Adipocyte (in vitro differentiated cells): ENCODE measurements at regions not wholly inside any gene's neighbourhood (a gene's known extent, or its start where the extent isn't known, plus 50 kb on each side); places are given as distances from the start of the nearest gene placed in this dataset.

Source experiments
- DNase-seq: peaks from one replicate; pipeline ENCODE4 v3.0.0-alpha.2; 2015; ENCODE audit warnings: low read depth
- H3K27me3 ChIP-seq: replicated peaks from 2 replicates; pipeline ENCODE4 v1.7.0; 2013; ENCODE audit warnings: mild to moderate bottlenecking, low read length, moderate library complexity; ENCODE audit not compliant: control insufficient read depth, insufficient read depth
- H3K36me3 ChIP-seq: 2 replicates; pipeline ENCODE4 v1.7.0; 2013; ENCODE audit warnings: low read length, mild to moderate bottlenecking, moderate library complexity; ENCODE audit not compliant: control insufficient read depth, insufficient read depth, severe bottlenecking
- H3K4me1 ChIP-seq: 2 replicates; pipeline ENCODE4 v1.7.0; 2013; ENCODE audit warnings: mild to moderate bottlenecking, low read length, moderate library complexity; ENCODE audit not compliant: control insufficient read depth, insufficient read depth
- H3K4me3 ChIP-seq: 2 replicates; pipeline ENCODE4 v1.7.0; 2013; ENCODE audit warnings: mild to moderate bottlenecking, low read length, moderate library complexity
- H3K9ac ChIP-seq: 2 replicates; pipeline ENCODE4 v1.7.0; 2013; ENCODE audit warnings: mild to moderate bottlenecking, low read length, moderate library complexity
- H3K9me3 ChIP-seq: 2 replicates; pipeline ENCODE4 v1.7.0; 2013; ENCODE audit warnings: mild to moderate bottlenecking, low read length, moderate library complexity; ENCODE audit not compliant: control insufficient read depth

GRCh38 chr4:180565856-180566431, 1677.3 kb upstream of the TENM3 start:
- Histone ChIP-seq H3K4me3 (no peak overlapping the region), H3K9me3 (no peaks in the 10 kb centered on the region), H3K4me1 (no peaks in the 10 kb centered on the region), H3K36me3 (no peaks in the 10 kb centered on the region), H3K9ac (no peak overlapping the region), H3K27me3 (peaks cover 5% of the 10 kb centered on the region)
- no peak for DNase-seq

GRCh38 chr4:180566492-180566891, 1676.7 kb upstream of the TENM3 start:
- no peaks in the 10 kb centered on the region for H3K36me3 ChIP-seq
- H3K27me3 ChIP-seq = peaks cover 5% of the 10 kb centered on the region
- H3K4me1 ChIP-seq = no peaks in the 10 kb centered on the region
- no peak overlapping the region for H3K9ac ChIP-seq
- H3K9me3 ChIP-seq = no peaks in the 10 kb centered on the region
- H3K4me3 ChIP-seq = no peak overlapping the region
- DNase-seq = no peak

- H3K4me1 ChIP-seq = no peaks in the 10 kb centered on the region
- H3K4me3 ChIP-seq = no peak overlapping the region
- H3K9ac ChIP-seq = no peak overlapping the region
- H3K9me3 ChIP-seq = no peaks in the 10 kb centered on the region
- peaks cover 5% of the 10 kb centered on the region for H3K27me3 ChIP-seq
- no peak for DNase-seq
- H3K36me3 ChIP-seq = no peaks in the 10 kb centered on the region
Observed at GRCh38 chr4:180567080-180567479, 1676.1 kb upstream of the TENM3 start.

GRCh38 chr4:180571516-180572055, 1671.6 kb upstream of the TENM3 start:
- Histone ChIP-seq H3K9me3 (no peaks in the 10 kb centered on the region), H3K36me3 (no peaks in the 10 kb centered on the region), H3K27me3 (no peaks in the 10 kb centered on the region), H3K4me3 (no peak overlapping the region), H3K9ac (no peak overlapping the region), H3K4me1 (no peaks in the 10 kb centered on the region)
- no peak for DNase-seq

GRCh38 chr4:180578175-180578574, 1665.0 kb upstream of the TENM3 start:
- no peaks in the 10 kb centered on the region for H3K36me3 ChIP-seq
- no peak for DNase-seq
- no peaks in the 10 kb centered on the region for H3K4me1 ChIP-seq
- no peak overlapping the region for H3K9ac ChIP-seq
- no peak overlapping the region for H3K4me3 ChIP-seq
- no peaks in the 10 kb centered on the region for H3K9me3 ChIP-seq
- no peaks in the 10 kb centered on the region for H3K27me3 ChIP-seq

- no peak overlapping the region for H3K4me3 ChIP-seq
- H3K9ac ChIP-seq = no peak overlapping the region
- no peaks in the 10 kb centered on the region for H3K4me1 ChIP-seq
- no peaks in the 10 kb centered on the region for H3K27me3 ChIP-seq
- no peaks in the 10 kb centered on the region for H3K9me3 ChIP-seq
- no peaks in the 10 kb centered on the region for H3K36me3 ChIP-seq
- no peak for DNase-seq
Observed at GRCh38 chr4:180581061-180581460, 1662.1 kb upstream of the TENM3 start.

- no peak overlapping the region for H3K4me3 ChIP-seq
- no peak overlapping the region for H3K9ac ChIP-seq
- no peaks in the 10 kb centered on the region for H3K9me3 ChIP-seq
- DNase-seq = no peak
- H3K36me3 ChIP-seq = no peaks in the 10 kb centered on the region
- H3K27me3 ChIP-seq = no peaks in the 10 kb centered on the region
- no peaks in the 10 kb centered on the region for H3K4me1 ChIP-seq
Observed at GRCh38 chr4:180587379-180587778, 1655.8 kb upstream of the TENM3 start.

GRCh38 chr4:180589575-180589974, 1653.6 kb upstream of the TENM3 start:
- Histone ChIP-seq H3K4me1 (no peaks in the 10 kb centered on the region), H3K9ac (no peak overlapping the region), H3K27me3 (no peaks in the 10 kb centered on the region), H3K9me3 (no peaks in the 10 kb centered on the region), H3K4me3 (no peak overlapping the region), H3K36me3 (no peaks in the 10 kb centered on the region)
- no peak for DNase-seq

- Histone ChIP-seq H3K27me3 (no peaks in the 10 kb centered on the region), H3K9ac (no peak overlapping the region), H3K4me1 (no peaks in the 10 kb centered on the region), H3K9me3 (no peaks in the 10 kb centered on the region), H3K4me3 (no peak overlapping the region), H3K36me3 (no peaks in the 10 kb centered on the region)
- no peak for DNase-seq
Observed at GRCh38 chr4:180596888-180597483, 1646.2 kb upstream of the TENM3 start.

- no peaks in the 10 kb centered on the region for H3K27me3 ChIP-seq
- no peaks in the 10 kb centered on the region for H3K9me3 ChIP-seq
- no peaks in the 10 kb centered on the region for H3K4me1 ChIP-seq
- H3K9ac ChIP-seq = no peak overlapping the region
- no peaks in the 10 kb centered on the region for H3K36me3 ChIP-seq
- no peak for DNase-seq
- no peak overlapping the region for H3K4me3 ChIP-seq
Observed at GRCh38 chr4:180598281-180598680, 1644.9 kb upstream of the TENM3 start.

GRCh38 chr4:180603791-180604190, 1639.4 kb upstream of the TENM3 start:
- Histone ChIP-seq H3K4me1 (no peaks in the 10 kb centered on the region), H3K36me3 (no peaks in the 10 kb centered on the region), H3K9ac (no peak overlapping the region), H3K9me3 (no peaks in the 10 kb centered on the region), H3K27me3 (no peaks in the 10 kb centered on the region), H3K4me3 (no peak overlapping the region)
- DNase-seq = no peak

GRCh38 chr4:180610324-180610723, 1632.9 kb upstream of the TENM3 start:
- DNase-seq = no peak
- Histone ChIP-seq H3K9me3 (no peaks in the 10 kb centered on the region), H3K4me1 (no peaks in the 10 kb centered on the region), H3K4me3 (no peak overlapping the region), H3K9ac (no peak overlapping the region), H3K27me3 (no peaks in the 10 kb centered on the region), H3K36me3 (no peaks in the 10 kb centered on the region)
